HG02973 (cell line): ENCODE measurements at regions not wholly inside any gene's neighbourhood (a gene's known extent, or its start where the extent isn't known, plus 50 kb on each side); places are given as distances from the start of the nearest gene placed in this dataset.
A peak's percentile ranks its signal among the peaks of the same experiment; 100 is the strongest.
"Not testable (repeated sequence)": the region's sequence is repeated elsewhere in the genome, so short reads cannot be mapped to it uniquely, and the experiment has no call there.

Experiments
- ATAC-seq: cut with Tn5 transposase; IDR thresholded peaks from one replicate; pipeline ENCODE4 v1.9.1; 2021; ENCODE audit warnings: moderate library complexity; ENCODE audit not compliant: unreplicated experiment

- ATAC-seq = no peak
These were observed 99.4 kb upstream of the LSM6 start for GRCh38 chr4:146076081-146076480.

- no peak for ATAC-seq
These were observed 102.0 kb upstream of the LSM6 start for GRCh38 chr4:146073517-146073916.

GRCh38 chr4:146072376-146072775 lies 103.1 kb upstream of the LSM6 start:
- ATAC-seq = no peak

- ATAC-seq = no peak
These were observed 104.1 kb upstream of the LSM6 start for GRCh38 chr4:146071390-146071789.

GRCh38 chr4:146063143-146063542 lies 112.4 kb upstream of the LSM6 start:
- no peak for ATAC-seq

GRCh38 chr4:146062340-146062739 lies 113.2 kb upstream of the LSM6 start:
- ATAC-seq = no peak

GRCh38 chr4:146061610-146062334 lies 113.7 kb upstream of the LSM6 start:
- ATAC-seq = no peak

- peak; percentile 89 for ATAC-seq
These were observed 115.7 kb upstream of the LSM6 start for GRCh38 chr4:146059865-146060264.

GRCh38 chr4:146059151-146059550 lies 116.4 kb upstream of the LSM6 start:
- ATAC-seq = peak; percentile 21

GRCh38 chr4:146058531-146058930 lies 117.0 kb upstream of the LSM6 start:
- no peak for ATAC-seq

- ATAC-seq = no peak
These were observed 116.1 kb upstream of the ZNF827 start for GRCh38 chr4:146054676-146055075.

- no peak for ATAC-seq
These were observed 115.3 kb upstream of the ZNF827 start for GRCh38 chr4:146053891-146054290.

- ATAC-seq = no peak
These were observed 113.2 kb upstream of the ZNF827 start for GRCh38 chr4:146051728-146052391.

GRCh38 chr4:146051223-146051622 lies 112.6 kb upstream of the ZNF827 start:
- no peak for ATAC-seq

GRCh38 chr4:146049802-146050201 lies 111.2 kb upstream of the ZNF827 start:
- ATAC-seq = peak; percentile 83

GRCh38 chr4:146047768-146048167 lies 109.1 kb upstream of the ZNF827 start:
- not testable (repeated sequence) for ATAC-seq

- no peak for ATAC-seq
These were observed 102.7 kb upstream of the ZNF827 start for GRCh38 chr4:146041139-146042004.

GRCh38 chr4:146040623-146041022 lies 102.0 kb upstream of the ZNF827 start:
- no peak for ATAC-seq

- no peak for ATAC-seq
These were observed 94.5 kb upstream of the ZNF827 start for GRCh38 chr4:146033149-146033548.

- no peak for ATAC-seq
These were observed 93.7 kb upstream of the ZNF827 start for GRCh38 chr4:146032234-146032860.
